VCaP (cell line): ENCODE measurements at regions not wholly inside any gene's neighbourhood (a gene's known extent, or its start where the extent isn't known, plus 50 kb on each side); places are given as distances from the start of the nearest gene placed in this dataset.
"Not testable (repeated sequence)": the region's sequence is repeated elsewhere in the genome, so short reads cannot be mapped to it uniquely, and the experiment has no call there.

ENCODE experiments used
- H3K27ac ChIP-seq: fragments of 450-650 bp; 2 replicates; pipeline ENCODE4 v1.5.1; 2017
- TF ChIP-seq, protein P1 (sequence below): fragments of 450-650 bp; conservative IDR thresholded peaks from 2 replicates; pipeline ENCODE4 v1.5.1; 2017; ENCODE audit warnings: mild to moderate bottlenecking, moderate library complexity

GRCh38 chr4:54433686-54434085 lies 204.6 kb downstream of the PDGFRA start:
- H3K27ac ChIP-seq, result no peak overlapping the region
- TF ChIP-seq, protein P1, sequence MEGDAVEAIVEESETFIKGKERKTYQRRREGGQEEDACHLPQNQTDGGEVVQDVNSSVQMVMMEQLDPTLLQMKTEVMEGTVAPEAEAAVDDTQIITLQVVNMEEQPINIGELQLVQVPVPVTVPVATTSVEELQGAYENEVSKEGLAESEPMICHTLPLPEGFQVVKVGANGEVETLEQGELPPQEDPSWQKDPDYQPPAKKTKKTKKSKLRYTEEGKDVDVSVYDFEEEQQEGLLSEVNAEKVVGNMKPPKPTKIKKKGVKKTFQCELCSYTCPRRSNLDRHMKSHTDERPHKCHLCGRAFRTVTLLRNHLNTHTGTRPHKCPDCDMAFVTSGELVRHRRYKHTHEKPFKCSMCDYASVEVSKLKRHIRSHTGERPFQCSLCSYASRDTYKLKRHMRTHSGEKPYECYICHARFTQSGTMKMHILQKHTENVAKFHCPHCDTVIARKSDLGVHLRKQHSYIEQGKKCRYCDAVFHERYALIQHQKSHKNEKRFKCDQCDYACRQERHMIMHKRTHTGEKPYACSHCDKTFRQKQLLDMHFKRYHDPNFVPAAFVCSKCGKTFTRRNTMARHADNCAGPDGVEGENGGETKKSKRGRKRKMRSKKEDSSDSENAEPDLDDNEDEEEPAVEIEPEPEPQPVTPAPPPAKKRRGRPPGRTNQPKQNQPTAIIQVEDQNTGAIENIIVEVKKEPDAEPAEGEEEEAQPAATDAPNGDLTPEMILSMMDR, result no peak

GRCh38 chr4:54439831-54440243 lies 210.7 kb downstream of the PDGFRA start:
- H3K27ac ChIP-seq, result no peak overlapping the region
- TF ChIP-seq, protein P1, result no peak

DNA sequence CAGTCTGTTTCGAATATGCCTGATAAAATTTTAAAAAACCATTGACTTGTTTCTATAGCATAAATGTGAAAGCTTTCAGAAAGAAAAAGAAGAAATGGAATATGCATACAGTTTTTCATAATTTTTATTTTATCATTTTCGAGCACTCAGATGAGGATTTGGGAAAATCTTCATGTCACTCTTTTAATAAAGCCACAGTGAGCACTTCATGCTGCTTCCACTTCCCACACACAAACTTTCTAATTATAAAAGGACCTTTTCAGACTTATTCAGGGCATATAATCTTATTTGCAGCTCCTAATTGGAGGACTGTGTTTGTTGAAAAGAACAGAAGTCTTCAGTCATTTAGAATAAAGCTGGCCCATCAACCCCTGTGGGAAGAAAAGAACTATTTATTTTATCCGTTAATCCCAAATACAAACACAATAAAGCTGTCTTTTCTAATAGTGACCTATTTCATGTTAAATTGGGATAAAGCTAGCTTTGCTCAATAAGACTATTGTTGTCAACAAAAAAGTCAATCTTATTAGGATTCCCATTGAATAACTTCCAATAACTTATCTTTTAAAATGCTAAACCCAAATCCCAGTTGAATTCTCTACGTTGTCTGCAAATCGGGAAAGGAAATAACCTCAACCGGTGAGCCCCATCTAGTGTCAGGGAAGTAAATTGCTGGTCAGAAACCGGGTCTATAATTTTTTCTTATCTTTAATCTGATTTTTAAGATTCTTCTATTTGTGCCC lies 211.5 kb downstream of the PDGFRA start:
- TF ChIP-seq, protein P1, result peak; percentile 89
- no peak overlapping the region for H3K27ac ChIP-seq

DNA sequence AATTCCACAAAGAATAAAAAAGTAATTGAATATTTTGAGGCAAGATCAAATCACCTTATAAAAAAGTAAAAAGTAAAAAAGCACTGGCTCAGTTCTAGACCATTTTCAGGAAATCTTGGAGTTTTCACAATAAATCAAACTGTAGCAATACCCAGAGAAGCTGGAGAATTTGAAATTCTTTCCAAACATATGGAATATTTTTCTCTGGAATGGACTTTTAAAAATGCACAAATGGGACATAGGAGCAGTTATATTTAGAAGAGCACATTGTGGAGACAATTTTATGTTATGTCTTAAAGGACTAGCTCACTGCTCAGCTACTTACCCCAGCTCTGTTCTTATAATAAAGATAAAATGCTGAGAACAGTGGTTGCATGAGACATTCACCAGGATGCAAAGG lies 211.9 kb upstream of the KIT start:
- H3K27ac ChIP-seq, result no peak overlapping the region
- TF ChIP-seq, protein P1, result no peak

DNA sequence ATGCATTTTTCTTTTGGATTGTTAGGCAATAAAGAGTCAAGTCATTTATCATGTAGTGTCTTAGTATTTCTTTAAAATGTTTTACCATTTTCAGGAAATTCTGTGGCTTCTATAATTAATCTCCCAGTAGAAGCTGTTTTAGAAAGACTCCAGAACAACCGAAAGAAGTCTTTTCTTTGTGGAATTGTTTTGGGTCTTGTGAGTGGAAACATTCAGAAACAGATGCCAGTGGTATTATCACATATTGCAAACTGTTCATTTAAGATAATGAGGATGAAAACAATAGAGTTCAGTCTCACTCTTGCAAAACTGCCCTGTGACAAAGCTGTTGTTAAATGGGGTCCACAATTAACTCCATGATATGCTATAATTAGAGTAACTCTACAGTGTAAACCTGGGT lies 211.2 kb upstream of the KIT start:
- TF ChIP-seq, protein P1, result no peak
- no peak overlapping the region for H3K27ac ChIP-seq

- H3K27ac ChIP-seq, result no peak overlapping the region
- TF ChIP-seq, protein P1, result no peak
Measured at GRCh38 chr4:54447304-54447703, 210.5 kb upstream of the KIT start.

DNA sequence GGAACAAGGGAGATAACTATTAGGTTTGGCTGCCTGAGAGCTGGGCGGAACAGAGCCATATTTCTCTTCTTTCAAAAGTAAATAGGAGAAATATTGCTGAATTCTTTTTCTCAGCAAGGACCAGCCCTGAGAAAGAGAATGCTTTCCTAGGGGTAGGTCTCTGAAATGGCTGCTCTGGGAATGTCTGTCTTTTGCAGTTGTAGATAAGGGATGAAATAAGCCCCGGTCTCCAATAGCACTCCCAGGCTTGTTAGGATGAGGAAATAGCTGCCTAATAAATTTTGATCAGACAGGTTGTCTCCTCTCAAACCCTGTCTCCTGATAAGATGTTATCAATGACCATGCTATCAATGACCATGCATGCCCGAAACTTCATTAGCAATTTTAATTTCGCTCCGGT lies 207.8 kb upstream of the KIT start:
- no peak overlapping the region for H3K27ac ChIP-seq
- TF ChIP-seq, protein P1, result no peak

- not testable (repeated sequence) for H3K27ac ChIP-seq
Measured at GRCh38 chr4:54466960-54467359, 190.8 kb upstream of the KIT start.
